ENCODE measurements at regions not wholly inside any gene's neighbourhood (a gene's known extent, or its start where the extent isn't known, plus 50 kb on each side); places are given as distances from the start of the nearest gene placed in this dataset.
"Not testable (repeated sequence)": the region's sequence is repeated elsewhere in the genome, so short reads cannot be mapped to it uniquely, and the experiment has no call there.

DNA sequence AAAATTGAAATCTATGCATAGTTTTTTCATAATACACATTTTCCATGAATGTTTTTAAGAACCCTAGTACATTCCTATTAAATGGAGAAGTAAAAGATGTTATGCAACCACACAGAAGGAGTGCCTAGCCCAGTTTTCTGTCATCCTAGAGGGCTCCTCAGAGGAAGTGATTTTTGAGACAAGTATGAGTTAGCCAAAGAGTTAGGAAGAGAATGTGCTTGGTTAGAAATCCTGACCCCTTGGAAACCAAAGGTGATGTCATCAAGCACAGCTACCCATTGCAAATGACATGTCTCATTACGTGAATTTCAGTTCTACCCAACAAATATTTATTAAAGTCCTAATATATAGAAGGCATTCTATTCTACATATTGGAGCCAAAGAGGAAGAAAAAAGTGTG lies 88.9 kb upstream of the TNFSF4 start:
- ATAC-seq (ENCODE audit: poor library complexity): no peak
- DNase-seq: no peak
- intact Hi-C loops (cut with DNase I): no loop called here

DNA sequence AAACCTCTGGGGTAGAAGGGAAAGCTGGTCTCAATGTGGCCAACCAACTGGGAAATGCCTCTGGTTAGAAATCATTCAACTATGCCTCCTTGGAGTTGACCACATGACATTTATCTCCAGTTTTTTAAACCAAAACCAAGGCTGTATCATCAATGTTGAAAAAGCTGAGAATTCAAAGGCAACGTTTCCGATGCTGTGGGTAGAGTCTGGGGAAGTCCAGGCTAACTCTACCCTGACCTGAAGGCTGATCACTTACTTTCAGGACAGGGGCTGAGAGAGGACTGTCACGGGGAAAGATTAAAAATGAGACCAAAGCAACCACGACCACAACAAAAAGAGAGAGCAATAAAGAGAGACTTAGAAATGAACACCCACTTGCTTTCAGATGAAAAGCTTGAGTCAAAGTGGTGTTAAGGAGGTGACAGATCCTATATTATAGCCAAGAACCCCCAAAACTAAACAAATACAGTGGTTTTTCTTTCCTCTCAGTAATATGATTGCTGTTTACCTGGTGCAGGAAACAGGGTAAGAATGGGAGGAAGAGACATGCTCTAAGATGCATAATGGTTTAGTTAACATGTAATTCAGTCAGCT lies 90.8 kb upstream of the TNFSF4 start:
- intact Hi-C loops (cut with DNase I): no loop called here
- ATAC-seq (ENCODE audit: poor library complexity) (no peak), DNase-seq (no peak)

DNA sequence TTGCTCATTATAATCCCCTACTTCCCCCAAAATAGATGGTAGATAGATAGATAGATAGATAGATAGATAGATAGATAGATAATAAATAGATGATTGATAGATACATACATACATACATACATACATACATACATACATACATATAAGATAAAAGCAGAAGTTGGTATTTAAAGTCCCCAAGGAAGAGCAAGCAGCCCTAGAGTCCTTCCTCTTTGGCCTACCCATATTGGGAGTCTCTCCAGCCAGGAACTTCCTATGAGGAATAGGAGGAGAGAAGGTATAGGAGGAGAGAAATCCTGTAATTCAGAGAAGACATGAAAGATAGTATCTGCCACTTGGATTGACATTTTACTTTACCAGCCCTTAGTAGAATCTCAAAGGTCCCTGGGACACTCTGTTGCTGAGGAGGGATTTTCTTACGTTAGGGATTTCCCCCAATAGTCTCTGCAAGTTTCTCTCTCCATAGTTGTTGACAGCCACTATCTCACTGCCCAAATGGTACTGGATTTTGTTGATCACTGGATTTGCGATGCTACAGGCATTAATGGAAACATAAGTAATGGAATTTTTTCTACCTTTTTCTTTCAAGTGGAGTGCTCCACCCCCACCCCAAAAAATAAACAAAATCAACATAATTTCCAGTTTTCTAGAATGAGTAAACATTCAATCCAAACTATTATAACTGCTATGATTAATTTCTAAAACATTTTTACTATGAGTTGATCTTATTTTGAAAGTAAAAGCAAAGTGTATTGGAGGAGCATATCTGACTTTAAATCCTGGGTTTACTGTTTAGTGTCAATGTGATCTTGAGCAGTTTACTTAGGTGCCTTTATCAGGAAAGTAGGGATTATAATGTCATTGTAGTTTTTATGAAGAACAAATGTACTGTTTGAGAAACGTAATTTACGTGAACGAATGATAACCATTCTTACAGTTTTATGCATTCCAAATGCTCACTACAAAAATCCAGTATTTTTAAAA lies 93.2 kb upstream of the TNFSF4 start:
- intact Hi-C loops (cut with DNase I): no loop called here
- DNase-seq: no peak
- ATAC-seq (ENCODE audit: poor library complexity): no peak

DNA sequence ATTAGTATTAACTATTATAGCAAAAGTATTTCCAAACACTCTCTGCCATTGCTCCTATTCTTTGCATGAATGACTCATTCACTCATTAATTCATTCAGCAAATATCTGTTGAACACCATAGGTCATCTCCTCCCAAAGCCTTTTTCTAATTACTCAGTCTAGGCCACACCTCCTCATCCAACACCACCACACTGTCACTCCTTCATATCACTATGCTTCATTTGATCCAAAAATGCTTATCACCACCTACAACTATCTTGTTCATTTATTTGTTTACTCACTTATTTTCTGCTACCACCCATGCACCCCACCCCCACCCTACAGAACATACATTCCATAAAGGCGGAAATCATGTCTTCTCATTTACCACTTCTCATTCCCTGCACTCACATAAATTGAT lies 94.4 kb upstream of the TNFSF4 start:
- ATAC-seq (ENCODE audit: poor library complexity) (no peak), DNase-seq (no peak)
- intact Hi-C loops (cut with DNase I): no loop called here

DNA sequence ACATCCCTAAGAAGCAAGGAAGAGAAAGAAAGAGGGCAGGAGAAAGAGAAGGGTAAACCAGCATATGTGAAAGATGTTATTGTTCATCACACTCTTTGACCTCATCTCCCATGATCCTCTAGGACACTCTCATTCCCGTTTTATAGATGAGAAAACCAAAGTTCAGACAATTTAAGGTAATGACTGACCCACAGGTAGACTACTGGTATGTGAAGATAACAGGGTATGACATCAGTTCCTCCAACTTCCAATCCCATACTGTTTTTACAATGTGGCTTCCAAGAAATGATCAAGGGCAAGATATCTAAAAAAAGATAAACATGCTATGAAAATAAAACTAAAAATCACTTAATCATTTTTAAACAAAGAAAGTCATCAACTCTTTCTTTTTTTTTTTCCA lies 95.2 kb upstream of the TNFSF4 start:
- intact Hi-C loops (cut with DNase I): no loop called here
- ATAC-seq (ENCODE audit: poor library complexity) (no peak), DNase-seq (no peak)

DNA sequence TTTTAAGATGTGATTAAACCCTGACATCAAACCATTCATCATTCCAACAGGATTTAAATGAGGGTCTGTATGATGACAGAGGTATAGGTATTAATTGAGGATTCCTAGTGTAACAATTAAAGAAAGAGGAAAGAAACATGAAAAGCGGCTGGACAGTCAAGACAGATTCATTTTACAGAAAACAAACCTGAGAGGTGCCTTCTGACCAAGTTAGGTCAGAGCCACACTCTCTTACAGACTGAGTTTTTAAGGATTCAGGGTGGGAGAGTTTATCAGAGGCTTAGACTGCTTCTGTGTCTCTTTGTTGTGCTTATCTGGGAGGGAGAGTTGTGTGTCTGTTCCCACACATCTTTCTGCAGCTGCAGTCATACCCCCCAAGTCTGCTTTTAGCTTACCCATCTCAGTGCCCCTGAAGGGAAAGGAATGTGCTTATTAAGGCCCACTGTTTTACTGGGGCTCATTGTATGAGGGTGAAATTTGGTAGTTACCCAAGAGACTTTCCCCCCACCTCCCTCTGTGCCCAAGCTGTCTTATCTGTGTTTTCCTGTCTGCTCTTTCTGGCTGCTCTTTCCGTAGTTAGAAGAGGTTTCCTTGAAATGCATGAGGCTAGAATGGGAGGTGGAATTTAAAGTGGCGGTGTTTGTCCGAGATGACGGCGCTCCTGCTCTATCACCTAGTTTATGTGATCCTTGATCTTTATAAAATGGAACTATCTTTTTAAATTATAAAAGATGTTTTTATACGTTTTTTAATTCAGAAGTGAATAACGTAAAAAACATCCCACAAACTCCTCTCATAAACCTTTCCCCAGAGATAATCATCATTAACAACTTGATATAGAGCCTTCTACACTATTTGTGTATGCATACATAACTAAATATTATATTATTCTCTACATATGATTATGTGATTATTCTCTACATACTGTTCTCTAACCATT lies 96.0 kb upstream of the TNFSF4 start:
- ATAC-seq (ENCODE audit: poor library complexity) (no peak), DNase-seq (no peak)
- intact Hi-C loops (cut with DNase I): no loop called here

DNA sequence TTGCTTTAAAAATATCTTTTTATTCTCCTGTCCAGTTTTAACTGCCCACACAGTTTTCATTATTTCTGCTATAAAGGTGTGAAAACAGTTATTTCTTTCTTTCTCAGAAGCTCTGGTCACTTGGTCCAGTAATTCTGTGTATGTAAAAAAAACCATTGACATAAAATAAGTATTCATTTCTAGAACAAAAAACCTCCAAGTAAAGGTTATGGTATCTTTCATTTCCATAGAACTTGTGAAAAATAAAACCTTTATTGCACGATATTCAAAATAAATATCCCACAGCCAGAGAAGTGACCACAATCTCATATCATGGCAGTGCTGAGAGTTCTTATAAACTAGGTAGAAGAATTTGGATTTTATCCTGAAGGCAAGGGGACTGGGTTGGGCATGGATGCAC lies 96.9 kb upstream of the TNFSF4 start:
- no peak for DNase-seq
- intact Hi-C loops (cut with DNase I): no loop called here
- no peak for ATAC-seq (ENCODE audit: poor library complexity)

DNA sequence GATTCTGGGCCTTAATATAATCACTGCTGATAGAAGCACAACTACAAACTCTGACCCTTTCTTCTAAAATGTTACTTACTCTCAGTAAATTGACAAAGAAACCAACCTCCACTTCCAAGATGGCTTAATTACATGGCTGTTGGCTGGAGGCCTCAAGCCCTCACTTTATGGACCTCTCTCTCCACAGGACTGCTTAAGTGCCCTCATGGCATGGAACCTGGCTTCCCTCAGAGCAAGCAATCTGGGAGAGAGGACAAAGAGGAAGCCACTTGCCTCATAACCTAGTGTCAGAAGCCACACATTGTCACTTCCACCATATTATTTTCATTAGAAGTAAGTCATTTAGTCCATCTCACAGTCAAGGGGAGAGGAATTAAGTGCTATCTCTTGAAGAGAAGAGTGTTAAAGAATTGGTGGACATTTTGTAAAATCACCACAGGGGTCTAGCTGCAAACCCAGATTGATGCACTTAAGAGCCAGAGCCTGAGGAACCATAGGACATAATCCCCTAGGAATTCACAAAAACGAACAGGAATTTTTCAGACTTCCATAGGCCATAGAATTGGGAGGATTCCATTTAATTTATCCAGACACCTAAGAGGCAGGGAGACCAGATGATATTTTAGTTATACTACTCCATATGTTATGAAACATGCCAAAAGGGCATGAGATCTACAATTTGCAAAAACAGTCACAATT lies 97.5 kb upstream of the TNFSF4 start:
- intact Hi-C loops (cut with DNase I): no loop called here
- ATAC-seq (ENCODE audit: poor library complexity) (no peak), DNase-seq (no peak)

DNA sequence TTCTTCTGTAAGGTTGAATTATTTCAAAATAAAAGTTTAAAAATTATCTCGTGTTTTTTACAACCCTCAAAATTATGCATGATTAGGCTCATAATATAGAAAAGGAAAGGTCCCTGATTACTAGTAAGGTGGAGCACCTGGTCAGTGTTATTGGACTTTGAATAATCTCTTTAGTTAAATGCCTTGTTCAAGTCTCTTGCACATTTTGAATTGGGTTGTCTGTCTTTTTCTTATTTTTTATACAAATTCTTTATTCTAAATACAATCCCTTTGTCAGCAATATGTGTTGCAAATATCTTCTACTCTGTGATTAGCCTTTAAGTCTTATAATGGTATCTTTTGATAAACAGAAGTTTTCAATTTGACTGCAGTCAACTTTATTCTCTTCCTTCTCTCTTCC lies 100.7 kb upstream of the TNFSF4 start:
- no peak for DNase-seq
- ATAC-seq (ENCODE audit: poor library complexity): no peak
- intact Hi-C loops (cut with DNase I): no loop called here

DNA sequence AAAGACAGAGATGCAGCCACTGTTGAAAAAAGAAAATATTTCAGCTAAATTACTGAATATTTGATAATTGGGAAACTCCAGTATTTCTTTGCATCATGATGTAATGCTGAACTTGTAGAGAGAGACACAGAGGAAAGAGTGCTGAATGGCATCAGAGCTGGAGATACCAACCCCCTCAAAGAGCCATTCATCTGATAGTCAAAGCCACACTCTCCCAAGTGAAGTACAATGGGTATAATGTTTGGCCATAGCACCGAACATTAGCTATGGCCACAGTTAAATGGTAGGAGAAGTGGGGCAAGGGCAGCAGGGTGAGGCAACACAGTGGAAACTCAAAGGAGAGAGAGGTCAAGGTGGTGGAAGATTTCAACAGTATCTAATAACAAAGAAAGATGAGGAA lies 107.5 kb upstream of the TNFSF4 start:
- no peak for ATAC-seq (ENCODE audit: poor library complexity)
- intact Hi-C loops (cut with DNase I): no loop called here
- DNase-seq: no peak

DNA sequence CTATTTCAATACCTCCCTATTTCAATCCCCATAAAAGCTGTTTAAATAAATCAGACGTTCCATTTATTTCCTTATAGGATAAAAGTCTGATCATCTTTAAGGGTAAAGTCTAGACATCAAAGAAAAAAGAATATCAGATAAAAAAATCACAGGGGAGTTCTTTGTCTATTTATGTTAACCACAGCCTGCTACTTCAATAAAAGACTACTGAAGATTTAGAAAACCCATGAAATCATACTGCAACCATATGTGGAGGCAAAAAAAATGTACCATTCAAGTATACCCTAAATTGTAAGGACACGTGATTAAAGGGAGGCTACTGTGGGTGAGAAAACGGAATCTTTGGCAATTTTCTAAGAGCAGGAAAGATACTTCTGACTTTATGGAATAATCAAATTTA lies 108.2 kb upstream of the TNFSF4 start:
- intact Hi-C loops (cut with DNase I): no loop called here
- no peak for ATAC-seq (ENCODE audit: poor library complexity)
- no peak for DNase-seq

DNA sequence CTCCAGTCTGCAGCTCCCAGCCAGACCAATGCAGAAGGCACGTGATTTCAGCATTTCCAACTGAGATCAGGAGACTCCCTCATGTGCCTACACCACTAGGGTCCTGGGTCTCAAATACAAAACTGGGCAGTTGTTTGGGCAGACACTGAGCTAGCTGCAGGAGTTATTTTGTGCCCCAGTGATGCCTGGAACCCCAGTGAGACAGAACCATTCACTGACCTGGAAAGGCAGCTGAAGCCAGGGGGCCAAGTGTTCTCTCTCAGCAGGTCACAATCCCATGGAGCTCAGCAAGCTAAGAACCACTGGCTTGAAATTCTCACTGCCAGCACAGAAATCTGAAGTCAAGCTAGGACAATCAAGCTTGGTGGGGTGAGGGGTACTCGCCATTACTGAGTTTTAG lies 111.7 kb upstream of the TNFSF4 start:
- DNase-seq (no peak), ATAC-seq (ENCODE audit: poor library complexity) (no peak)
- intact Hi-C loops (cut with DNase I): no loop called here

DNA sequence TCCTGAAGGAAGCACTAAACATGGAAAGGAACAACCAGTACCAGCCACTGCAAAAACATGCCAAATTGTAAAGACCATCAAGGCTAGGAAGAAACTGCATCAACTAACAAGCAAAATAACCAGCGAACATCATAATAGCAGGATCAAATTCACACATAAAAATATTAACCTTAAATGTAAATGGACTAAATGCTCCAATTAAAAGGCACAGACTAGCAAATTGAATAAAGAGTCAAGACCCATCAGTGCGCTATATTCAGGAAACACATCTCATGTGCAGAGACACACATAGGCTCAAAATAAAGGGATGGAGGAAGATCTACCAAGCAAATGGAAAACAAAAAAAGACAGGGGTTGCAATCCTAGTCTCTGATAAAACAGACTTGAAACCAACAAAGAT lies 117.2 kb upstream of the TNFSF4 start:
- ATAC-seq (ENCODE audit: poor library complexity); intact Hi-C loops (cut with DNase I); DNase-seq: not testable (repeated sequence)

DNA sequence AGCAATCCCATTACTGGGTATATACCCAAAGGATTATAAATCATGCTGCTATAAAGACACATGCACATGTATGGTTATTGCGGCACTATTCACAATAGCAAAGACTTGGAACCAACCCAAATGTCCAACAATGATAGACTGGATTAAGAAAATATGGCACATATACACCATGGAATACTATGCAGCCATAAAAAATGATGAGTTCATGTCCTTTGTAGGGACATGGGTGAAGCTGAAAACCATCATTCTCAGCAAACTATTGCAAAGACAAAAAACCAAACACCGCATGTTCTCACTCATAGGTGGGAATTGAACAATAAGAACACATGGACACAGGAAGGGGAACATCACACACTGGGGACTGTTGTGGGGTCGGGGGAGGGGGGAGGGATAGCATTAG lies 120.9 kb upstream of the TNFSF4 start:
- intact Hi-C loops (cut with DNase I); DNase-seq; ATAC-seq (ENCODE audit: poor library complexity): not testable (repeated sequence)

DNA sequence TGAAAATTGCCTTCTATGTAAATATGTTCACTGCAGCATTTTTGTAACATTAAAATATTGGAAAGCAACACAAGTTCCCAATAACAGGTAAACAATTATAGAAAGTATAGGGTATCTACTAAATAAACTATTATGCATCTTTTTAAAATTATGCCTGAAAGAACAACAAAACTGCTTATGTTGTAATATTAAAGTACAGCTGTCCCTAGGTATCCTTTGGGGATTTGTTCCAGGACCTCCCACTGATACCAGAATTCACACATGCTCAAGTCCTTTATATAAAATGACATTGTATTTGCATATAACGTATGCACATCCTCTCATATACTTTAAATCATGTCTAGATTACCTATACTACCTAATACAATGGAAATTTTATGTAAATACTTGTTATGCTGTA lies 121.8 kb upstream of the TNFSF4 start:
- intact Hi-C loops (cut with DNase I): no loop called here
- ATAC-seq (ENCODE audit: poor library complexity) (no peak), DNase-seq (no peak)

DNA sequence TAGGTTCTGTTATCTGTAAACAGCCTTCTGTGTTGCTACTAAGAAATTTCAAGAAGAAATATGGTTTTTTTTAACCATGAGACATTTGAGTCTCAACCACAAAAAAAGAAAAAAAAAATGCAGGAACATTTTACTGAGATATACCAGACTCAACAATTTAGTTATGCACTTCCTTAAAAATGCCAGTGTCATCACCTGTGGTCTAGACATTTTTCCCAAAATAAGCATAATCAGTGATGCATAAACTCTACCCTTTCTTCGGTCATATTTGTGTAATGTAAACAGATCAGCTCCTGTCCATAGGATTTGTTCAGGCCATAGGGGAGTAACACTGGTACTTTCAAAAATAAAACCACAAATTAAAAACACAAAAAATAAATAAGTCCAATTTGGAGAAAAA lies 122.6 kb upstream of the TNFSF4 start:
- ATAC-seq (ENCODE audit: poor library complexity) (no peak), DNase-seq (no peak)
- intact Hi-C loops (cut with DNase I): no loop called here

DNA sequence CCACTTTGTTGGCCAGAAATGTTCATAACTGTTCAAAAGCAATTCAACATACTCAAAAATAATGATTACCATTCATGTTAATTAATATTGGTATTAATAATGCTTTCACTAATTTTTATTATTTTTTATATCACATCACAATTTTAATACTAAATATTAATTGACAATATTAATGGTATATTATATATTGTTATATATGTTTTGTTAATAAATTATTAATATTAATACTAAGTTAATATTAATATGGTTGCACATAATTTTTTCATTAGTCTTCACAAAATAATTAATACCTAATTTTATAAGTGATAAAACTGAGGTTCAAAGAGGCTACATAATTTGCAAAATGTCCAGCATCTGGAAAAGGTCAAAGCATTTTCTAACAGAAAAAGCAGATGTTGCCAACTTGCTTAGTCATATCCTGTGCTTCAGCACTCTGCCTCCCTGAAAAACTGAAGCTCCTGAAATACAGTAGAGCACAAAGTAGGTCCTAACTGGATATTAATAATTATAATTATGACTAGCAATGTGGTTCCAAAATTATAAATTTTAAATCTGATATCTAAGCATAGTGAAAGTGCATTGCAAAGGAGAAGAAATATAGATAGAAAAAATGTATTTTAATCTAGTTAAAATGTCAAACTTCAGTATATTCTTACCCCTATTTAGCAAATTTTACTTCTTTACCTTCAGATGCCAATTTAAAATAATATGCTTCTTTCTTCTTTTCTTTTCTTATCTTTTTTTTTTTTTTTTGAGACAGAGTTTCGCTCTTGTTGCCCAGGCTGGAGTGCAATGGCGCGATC lies 123.2 kb upstream of the TNFSF4 start:
- ATAC-seq (ENCODE audit: poor library complexity): peak; percentile 71
- intact Hi-C loops (cut with DNase I): no loop called here
- no peak for DNase-seq

DNA sequence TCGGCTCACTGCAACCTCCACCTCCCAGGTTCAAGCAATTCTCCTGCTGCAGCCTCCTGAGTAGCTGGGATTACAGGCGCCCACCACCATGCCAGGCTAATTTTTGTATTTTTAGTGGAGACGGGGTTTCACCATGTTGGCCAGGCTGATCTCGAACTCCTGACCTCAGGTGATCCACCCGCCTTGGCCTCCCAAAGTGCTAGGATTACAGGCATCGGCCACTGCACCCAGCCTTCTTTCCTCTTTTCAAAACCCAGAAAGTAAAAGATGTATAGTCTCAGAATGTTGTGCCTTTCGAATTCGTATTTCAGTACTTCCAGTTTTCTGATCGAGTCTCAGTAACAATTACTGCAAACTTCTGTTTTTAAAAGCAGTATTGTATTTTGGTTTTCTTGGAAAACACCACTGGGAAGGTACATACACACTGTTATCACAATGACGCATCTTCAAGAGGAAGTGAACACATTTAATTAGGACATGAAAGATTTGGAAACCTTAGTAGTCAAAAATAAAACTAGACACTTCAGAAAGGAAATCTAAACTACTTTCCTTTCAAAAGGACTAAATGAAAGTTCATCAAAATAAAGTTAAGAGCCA lies 123.9 kb upstream of the TNFSF4 start:
- DNase-seq; ATAC-seq (ENCODE audit: poor library complexity); intact Hi-C loops (cut with DNase I): not testable (repeated sequence)

Data from Right ventricle myocardium superior (tissue), 1 donor.